ENCODE measurements at regions not wholly inside any gene's neighbourhood (a gene's known extent, or its start where the extent isn't known, plus 50 kb on each side); places are given as distances from the start of the nearest gene placed in this dataset.
A peak's percentile ranks its signal among the peaks of the same experiment; 100 is the strongest.

DNA sequence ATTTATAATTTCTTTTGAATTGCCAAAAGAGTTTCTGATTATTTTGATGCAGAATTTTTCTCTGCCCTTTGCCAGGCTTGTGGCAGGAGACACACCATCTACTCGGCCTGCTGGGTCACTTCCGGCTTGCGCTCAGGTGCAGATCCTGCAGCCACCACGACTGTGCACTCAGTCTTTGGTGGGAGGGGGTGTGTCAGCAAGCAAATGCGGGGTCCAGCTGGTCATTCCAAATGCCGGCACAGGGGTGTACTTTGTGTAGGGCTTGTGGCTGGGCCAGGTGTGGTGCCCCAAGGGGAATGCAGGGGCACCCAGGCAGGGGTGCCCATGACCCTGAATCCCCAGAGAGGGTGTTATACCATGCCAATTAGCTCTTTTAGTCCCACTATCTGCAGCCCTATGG lies 673.0 kb downstream of the TLL1 start:
- H3K4me3 ChIP-seq (ENCODE audit: low read depth, low read length): no peak overlapping the region
- DNase-seq (ENCODE audit: low read depth): no peak
- TF ChIP-seq, protein P1, sequence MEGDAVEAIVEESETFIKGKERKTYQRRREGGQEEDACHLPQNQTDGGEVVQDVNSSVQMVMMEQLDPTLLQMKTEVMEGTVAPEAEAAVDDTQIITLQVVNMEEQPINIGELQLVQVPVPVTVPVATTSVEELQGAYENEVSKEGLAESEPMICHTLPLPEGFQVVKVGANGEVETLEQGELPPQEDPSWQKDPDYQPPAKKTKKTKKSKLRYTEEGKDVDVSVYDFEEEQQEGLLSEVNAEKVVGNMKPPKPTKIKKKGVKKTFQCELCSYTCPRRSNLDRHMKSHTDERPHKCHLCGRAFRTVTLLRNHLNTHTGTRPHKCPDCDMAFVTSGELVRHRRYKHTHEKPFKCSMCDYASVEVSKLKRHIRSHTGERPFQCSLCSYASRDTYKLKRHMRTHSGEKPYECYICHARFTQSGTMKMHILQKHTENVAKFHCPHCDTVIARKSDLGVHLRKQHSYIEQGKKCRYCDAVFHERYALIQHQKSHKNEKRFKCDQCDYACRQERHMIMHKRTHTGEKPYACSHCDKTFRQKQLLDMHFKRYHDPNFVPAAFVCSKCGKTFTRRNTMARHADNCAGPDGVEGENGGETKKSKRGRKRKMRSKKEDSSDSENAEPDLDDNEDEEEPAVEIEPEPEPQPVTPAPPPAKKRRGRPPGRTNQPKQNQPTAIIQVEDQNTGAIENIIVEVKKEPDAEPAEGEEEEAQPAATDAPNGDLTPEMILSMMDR (IDR thresholded peaks at IDR 0.05; ENCODE audit: insufficient read depth, low read depth, low read length, missing control alignments): no peak

DNA sequence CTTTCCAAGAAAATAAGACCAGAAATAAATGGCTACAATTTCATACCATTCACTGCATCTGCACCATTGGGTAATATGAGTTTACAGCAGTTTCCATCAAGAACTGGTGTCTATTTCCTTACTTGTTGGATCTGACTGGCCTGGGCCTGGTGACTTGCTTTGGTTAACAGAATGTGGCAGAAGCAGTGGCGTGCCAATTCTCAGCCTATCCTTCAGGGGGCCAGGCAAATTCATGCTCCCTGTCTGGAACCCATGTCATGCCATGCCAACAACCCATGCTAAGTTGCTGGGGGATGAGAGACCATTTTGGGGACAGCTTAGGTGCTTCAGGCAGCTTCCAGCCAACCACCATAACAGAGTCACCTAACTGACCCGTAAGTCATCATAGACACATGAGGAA lies 656.7 kb downstream of the SPOCK3 start:
- TF ChIP-seq, protein P1 (IDR thresholded peaks at IDR 0.05; ENCODE audit: insufficient read depth, low read depth, low read length, missing control alignments): no peak
- no peak overlapping the region for H3K4me3 ChIP-seq (ENCODE audit: low read depth, low read length)
- no peak for DNase-seq (ENCODE audit: low read depth)

DNA sequence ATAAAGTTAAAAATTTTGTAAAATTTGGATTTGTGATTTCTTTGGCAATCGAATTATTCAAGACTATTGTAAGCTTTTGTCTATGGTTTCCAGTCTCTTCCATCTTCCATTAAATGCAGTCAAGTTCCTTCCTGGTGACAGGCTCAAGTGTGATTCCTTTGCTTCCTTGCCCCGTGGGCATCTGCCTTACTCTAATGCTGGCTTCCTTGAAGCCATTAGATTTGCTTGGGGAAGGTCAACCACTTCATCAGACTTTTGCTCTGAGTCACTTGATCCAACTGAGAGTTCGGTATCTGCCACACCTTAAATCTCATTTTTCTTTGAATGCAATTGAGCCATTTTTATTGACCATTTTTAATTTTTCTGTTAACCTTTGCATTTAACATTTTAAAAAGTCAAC lies 648.8 kb downstream of the SPOCK3 start:
- DNase-seq (ENCODE audit: low read depth): no peak
- no peak overlapping the region for H3K4me3 ChIP-seq (ENCODE audit: low read depth, low read length)
- TF ChIP-seq, protein P1 (IDR thresholded peaks at IDR 0.05; ENCODE audit: insufficient read depth, low read depth, low read length, missing control alignments): no peak

DNA sequence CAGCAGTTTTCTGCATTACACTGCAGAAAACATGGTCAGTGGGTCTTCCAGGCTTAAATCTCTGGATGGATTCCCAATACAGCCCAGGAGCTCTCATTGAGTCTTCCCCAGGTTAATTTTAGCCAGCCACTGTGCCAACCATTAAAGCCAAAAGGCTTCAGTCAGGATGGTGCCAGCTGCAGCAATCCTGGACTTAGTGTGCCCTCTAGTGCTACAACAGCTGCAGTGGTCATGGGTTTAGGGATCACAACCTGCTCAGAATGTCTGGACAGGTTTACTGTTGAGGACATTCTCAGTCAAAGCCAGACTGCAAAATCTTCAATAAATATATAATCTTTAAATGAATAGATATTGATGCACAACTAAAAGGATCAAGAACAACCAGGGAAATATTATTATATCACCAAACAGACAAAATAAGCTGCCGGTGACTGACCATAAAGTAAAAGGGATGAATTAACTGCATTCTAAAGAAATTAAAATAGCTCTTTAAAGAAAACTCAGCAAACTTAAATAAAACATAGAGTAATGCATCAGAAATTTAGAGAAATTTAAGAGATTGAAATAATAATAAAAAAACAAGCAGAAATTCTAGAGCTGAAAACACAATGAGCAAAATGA lies 639.9 kb downstream of the SPOCK3 start:
- H3K4me3 ChIP-seq (ENCODE audit: low read depth, low read length): no peak overlapping the region
- DNase-seq (ENCODE audit: low read depth): peak; percentile 74
- TF ChIP-seq, protein P1 (IDR thresholded peaks at IDR 0.05; ENCODE audit: insufficient read depth, low read depth, low read length, missing control alignments): peak; percentile 79

DNA sequence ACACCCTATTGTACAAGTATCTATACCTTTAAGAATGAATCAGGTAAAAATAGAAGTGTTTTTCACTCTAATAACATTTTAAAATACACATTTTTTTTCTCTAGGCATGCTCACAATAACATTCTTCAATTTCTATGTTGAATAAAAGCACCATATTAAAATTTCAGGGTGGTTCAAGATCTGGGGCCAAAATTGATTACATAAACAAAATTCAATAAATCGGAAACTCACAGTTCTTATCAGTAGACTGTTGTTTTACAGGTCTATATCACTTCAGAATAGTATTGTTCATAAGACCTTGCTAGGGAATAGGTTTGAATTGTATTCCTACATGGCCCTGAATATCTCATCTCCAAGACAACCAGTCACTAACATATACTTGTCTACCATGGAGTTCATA lies 634.0 kb downstream of the SPOCK3 start:
- DNase-seq (ENCODE audit: low read depth): no peak
- H3K4me3 ChIP-seq (ENCODE audit: low read depth, low read length): no peak overlapping the region
- TF ChIP-seq, protein P1 (IDR thresholded peaks at IDR 0.05; ENCODE audit: insufficient read depth, low read depth, low read length, missing control alignments): no peak

DNA sequence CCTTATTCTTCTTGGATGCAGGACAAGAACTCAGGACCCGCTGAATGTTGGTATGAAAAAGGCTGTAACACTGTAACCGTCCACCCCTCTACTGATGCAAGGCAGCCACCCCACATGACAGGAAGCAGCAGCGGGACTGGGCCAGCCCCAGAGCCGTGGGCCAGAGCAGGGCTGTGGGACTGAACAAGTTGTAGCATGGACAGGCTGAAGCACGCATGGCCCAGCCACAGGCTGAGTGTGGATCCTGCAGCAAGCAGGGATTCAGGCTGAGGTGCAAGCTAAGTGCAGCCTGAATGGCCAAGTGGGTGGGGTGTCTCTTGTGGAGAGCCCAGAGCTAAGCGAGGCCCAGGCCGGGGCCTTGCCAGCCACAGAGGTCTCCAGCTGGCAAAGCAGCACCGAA lies 632.2 kb downstream of the SPOCK3 start:
- no peak for DNase-seq (ENCODE audit: low read depth)
- TF ChIP-seq, protein P1 (IDR thresholded peaks at IDR 0.05; ENCODE audit: insufficient read depth, low read depth, low read length, missing control alignments): no peak
- H3K4me3 ChIP-seq (ENCODE audit: low read depth, low read length): no peak overlapping the region

DNA sequence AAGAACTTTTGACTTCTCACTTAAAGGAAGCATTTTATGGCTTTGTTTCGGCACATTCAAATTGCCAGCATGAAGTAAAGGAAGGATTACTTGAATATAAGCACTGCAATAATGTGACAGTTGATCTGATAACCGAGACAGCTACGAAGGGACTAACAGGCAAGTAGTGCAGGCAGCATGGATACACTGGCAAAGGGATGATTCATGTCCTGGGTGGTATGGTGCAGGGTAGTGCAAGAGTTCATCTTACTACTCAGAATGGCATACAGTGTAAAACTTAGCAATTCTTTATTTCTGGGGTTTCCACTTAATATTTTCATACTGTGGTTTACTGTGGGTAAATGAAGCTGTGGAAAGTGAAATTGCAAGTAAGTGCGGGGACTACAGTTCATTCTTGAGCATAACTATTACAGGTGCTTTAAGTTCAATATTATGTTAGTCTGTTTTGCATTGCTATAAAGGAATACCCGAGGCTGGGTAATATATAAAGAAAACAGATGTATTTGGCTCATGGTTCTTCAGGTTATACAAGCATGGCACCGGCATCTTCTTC lies 611.8 kb downstream of the SPOCK3 start:
- H3K4me3 ChIP-seq (ENCODE audit: low read depth, low read length): peak overlapping the region; percentile 46
- DNase-seq (ENCODE audit: low read depth): peak; percentile 32
- TF ChIP-seq, protein P1 (IDR thresholded peaks at IDR 0.05; ENCODE audit: insufficient read depth, low read depth, low read length, missing control alignments): no peak
